Activated CD8-positive, alpha-beta memory T cell treated with anti-CD3 and anti-CD28 coated beads for 1 hour (primary cell): ENCODE measurements at regions not wholly inside any gene's neighbourhood (a gene's known extent, or its start where the extent isn't known, plus 50 kb on each side); places are given as distances from the start of the nearest gene placed in this dataset.
"Not testable (repeated sequence)": the region's sequence is repeated elsewhere in the genome, so short reads cannot be mapped to it uniquely, and the experiment has no call there.

Experiments
- DNase-seq, 2 donors: peaks; one replicate each; pipeline ENCODE4 v3.0.0-alpha.2; 2020; ENCODE audit warnings: low read depth in 1 of 2; ENCODE audit errors: extremely low read depth in 1 of 2

- no peak for DNase-seq
Measured at GRCh38 chr10:109007514-109007913, 915.8 kb downstream of the XPNPEP1 start.

DNA sequence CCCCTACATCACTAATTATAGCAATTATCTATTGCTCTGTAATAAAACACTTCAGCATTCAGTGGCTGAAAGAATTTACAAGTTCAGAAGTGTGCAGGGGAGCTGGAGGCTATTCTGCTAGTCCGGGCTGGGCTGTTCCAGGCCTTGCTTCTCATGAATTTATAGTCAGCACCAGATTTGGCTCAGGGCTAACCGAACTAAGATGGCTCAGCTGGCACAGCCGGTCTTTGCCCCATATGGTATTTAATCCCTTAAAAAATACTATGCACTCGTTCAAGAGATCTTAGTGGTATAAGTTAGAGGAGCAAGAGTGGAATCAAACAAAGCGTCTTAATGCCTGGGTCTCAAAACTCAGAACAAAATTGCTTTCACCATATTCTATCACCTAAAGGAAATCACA lies 932.9 kb downstream of the XPNPEP1 start:
- no peak for DNase-seq

DNA sequence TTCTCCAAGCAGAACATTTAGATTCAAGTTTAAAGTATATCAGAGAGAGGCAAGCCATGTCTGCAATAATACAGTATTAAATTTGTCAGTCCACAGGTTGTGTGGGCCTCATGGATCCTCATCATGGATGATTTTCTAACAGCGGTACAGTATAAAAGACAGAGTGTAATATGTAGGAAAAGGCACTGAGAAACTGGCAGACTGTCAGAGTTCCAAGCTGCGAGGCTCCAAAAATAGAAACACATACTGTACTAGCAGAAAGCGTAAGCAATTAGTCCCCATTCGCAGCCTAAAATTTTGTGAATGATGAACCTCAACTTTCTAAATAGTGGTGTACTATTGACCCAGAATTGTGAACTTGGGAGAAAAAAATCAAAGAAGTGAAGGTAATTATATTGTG lies 933.3 kb downstream of the XPNPEP1 start:
- no peak for DNase-seq

DNA sequence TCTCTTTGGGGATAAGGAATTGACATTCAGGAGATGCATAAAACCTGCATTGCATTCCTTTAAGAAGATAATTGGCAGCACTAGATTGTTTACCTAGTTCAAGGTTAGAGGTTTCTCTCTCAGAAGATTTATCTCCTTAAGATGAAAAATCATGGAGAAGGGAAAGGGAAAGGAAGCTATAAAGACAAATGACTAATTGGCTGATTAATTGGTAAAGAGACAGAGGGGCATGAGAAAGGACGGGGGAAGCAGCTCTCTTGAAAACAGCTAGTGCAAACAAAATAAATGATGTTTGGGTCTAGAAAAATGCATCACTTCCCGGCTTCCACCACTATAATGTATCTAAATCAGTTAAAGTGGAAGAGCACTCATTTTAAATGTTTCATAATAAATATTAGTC lies 941.2 kb downstream of the XPNPEP1 start:
- no peak for DNase-seq

- DNase-seq, result no peak
Measured at GRCh38 chr10:108980869-108981268, 942.4 kb downstream of the XPNPEP1 start.

GRCh38 chr10:108975459-108976058 lies 947.8 kb downstream of the XPNPEP1 start:
- no peak for DNase-seq

DNA sequence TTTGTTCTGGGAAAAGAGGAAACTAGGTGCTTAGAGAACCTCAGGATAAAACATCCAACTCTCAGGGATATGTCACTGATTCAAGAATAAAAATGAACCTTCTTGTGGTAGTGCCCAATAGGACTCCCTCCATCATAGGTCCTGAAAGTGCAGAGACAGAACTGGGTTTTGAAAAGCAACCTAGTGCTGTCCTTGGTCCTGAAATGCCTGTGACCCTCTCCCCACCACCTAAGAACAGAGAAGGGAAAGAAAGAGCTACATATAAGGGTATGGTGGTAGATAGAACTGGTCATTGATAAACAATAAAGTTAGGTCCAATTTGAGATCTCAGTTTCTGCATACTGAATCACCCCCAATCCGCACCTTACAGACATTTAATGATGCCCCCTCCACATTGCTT lies 953.3 kb downstream of the XPNPEP1 start:
- DNase-seq, result no peak

DNA sequence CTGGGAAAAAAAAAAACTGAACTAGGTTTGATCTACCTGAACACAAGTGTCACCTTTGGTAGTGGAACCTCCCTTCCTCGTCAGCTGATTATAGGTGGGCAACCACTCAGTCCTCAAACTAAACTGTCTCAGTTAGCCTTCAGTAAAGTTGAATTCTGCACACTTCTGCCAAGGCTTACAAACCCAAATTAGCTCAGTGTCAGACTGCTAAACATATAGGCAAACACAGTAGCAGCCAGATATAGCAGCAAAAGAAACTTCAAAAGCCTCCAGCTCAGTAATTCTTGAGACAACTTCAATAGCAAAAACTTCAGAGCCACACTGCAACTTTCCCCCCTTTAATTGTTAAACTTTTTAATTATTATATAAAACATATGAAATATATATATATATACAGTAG lies 956.9 kb downstream of the XPNPEP1 start:
- no peak for DNase-seq

GRCh38 chr10:108966005-108966404 lies 957.3 kb downstream of the XPNPEP1 start:
- no peak for DNase-seq

DNA sequence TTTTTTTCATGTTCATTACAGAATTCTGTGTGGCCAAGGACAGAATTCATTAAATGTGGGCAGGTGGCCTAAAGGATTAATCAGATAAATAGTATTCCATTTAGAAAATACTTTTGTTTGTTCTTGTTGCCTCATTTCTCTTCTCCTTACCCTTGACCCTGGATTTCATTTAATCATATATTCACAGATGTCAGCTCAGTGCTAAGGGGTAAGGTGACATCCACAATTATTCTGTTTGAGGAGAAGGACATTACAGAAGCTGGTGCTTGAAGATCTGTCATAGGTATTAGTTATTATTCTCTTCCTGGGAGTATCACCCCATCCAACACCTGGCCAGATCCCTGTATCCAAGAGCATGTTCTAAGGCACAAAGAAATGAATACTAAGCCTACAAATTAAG lies 961.1 kb downstream of the XPNPEP1 start:
- DNase-seq, result no peak

GRCh38 chr10:108957681-108958080 lies 965.6 kb downstream of the XPNPEP1 start:
- DNase-seq, result no peak

DNA sequence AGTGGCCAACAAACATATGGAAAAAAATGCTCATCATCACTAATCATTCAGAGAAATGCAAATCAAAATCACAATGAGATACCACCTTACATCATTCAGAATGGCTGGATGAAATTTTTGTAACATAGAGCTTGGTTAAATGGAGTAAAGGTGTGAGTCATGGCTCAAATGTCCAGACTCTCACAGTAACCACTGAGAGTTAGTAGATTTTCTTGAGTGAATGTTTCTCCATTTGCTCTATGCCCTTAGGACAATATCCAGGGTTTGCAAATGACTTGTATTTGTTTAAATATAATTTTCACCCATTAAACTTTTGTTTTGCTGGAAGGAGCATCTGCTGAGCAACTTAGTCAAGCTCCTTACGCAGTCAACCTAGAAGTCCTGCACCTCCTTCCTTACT lies 967.2 kb downstream of the XPNPEP1 start:
- no peak for DNase-seq

DNA sequence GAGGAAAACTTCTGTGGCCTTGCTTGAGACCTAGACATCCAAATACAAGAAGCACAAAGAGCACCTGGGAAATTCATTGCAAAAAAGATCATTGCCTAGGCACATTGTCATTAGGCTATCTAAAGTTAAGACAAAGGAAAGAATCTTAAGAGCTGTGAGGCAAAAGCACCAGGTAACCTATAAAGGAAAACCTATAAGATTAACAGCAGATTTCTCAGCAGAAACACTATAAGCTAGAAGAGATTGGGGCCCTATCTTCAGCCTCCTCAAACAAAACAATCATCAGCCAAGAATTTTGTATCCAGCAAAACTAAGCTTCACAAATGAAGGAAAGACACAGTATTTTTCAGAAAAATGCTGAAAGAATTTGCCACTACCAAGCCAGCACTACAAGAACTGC lies 1003.3 kb downstream of the XPNPEP1 start:
- not testable (repeated sequence) for DNase-seq

DNA sequence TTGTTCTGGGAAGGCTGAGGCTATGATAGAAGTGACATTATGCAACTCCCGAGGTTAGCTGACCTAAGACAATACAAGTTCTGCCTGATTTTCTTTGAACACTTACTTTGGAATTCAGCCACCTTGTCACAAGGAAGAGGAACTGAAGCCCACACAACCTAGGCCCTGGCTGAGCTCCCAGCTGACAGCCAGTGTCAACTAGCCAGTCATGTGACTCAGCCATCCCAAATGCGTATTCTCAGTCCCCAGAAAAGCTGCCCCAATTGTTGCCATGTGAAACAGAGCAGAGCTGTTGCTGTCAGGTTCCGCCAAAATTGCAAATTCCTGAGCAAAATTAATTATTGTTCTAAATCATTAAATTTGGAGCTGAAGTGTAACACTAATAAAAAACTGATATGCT lies 1010.0 kb downstream of the XPNPEP1 start:
- DNase-seq, result no peak

DNA sequence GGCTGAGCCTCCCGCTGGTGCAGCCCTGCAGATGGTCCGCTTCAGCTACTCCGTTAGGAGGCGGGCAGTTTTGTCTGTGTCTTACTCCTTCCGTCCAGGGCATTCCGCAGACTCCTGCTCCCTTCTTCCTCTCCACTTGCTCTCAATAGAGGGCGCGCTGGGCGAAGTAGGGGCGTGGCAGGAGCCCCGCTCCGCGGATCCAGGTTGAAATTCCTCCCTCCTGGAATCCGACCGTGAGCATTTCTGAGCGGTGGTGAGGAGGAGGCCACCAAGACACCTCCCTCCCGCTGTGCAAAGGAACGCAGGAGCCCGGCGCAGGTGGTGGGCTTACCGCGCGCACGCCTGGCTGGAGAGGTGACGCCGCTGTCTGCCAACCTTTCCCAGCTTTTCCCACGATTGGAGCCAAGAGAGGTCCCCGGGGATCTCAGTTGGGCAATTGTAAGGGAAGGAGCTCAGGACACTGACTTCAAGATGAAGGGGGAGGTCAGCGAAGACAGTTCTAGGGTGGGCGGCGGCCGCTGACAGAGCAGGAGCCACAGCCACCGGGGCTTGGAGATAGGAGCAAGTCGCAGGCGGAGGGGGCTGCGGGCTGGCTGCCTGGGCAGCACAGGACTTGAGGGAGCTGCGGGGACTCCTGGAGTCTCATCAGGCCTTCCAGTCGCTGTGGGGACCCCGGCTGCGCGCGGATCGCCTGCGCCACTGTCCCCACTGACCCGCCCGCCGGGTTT lies 1011.3 kb downstream of the XPNPEP1 start:
- no peak for DNase-seq

- no peak for DNase-seq
Measured at GRCh38 chr10:108908096-108908495, 1015.2 kb downstream of the XPNPEP1 start.

- DNase-seq, result no peak
Measured at GRCh38 chr10:108905821-108906220, 1017.5 kb downstream of the XPNPEP1 start.

- no peak for DNase-seq
Measured at GRCh38 chr10:108905171-108905570, 1018.1 kb downstream of the XPNPEP1 start.

DNA sequence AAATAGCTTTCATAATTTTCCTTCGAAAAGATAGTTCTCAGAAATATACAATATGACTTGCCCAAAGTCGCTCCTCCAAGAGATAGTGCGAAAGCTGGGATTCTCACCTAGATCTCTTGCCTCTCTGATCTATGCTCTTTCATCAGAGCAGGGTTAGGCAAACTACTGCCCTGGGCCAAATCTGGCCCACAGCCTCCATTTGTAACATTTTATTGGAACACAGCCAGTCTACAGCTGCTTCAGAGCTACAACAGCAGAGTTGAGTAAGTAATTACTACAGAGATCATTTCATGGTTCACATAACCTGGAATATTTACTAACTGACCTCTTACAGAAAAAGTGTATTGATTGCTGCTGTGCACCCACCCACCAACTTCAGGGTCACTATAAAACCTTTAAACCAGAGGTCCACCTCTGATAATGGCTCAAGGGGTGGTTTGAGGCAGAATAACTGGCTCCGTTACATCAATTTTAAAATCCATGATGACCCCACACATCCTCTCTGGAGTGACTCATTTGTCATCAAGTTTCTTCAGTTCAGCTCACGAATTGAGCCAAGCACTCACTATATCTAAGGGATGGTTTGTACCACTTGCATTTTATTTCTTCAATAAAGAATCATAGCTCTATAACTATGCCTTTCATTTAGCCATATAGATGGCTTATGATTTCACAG lies 1019.0 kb downstream of the XPNPEP1 start:
- DNase-seq, result no peak

DNA sequence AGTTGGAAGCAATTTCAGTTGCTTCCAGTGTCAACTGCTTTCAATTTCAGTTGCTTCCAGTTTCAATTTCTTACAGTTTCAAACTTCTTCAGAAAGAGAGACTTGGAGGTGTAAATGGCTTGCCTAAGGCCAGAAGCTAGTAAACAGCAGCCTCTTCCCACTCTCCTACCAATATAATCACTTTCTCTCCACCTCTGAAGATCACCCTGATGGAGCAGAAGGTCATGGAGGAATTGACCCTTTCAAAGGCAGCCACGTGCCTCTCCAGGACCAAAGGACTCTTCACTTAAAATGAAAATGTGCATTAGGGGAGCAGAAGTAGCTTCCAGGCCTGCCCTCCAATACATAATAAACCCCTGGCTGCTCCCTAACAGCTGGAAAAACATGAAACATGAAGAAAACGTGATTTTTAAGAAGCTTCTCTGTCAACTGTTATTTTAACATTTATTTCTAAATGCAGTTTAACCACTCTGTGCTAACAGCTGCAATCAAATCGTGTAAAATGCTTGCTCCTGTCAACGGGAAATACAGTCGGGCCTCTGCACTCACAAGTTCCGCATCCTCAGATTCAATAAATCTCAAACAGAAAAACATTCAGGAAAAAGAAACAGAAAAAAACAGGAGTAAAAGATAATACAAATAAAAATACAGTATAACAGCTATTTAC lies 1020.6 kb downstream of the XPNPEP1 start:
- no peak for DNase-seq

GRCh38 chr10:108901781-108902618 lies 1021.3 kb downstream of the XPNPEP1 start:
- no peak for DNase-seq
